ENCODE measurements at regions not wholly inside any gene's neighbourhood (a gene's known extent, or its start where the extent isn't known, plus 50 kb on each side); places are given as distances from the start of the nearest gene placed in this dataset.

- no peak for DNase-seq
Observed at GRCh38 chr3:153679714-153680113, 441.5 kb upstream of the ARHGEF26 start.

- no peak for DNase-seq
Observed at GRCh38 chr3:153680526-153680925, 440.7 kb upstream of the ARHGEF26 start.

GRCh38 chr3:153681057-153681456 lies 440.1 kb upstream of the ARHGEF26 start:
- DNase-seq = no peak

DNA sequence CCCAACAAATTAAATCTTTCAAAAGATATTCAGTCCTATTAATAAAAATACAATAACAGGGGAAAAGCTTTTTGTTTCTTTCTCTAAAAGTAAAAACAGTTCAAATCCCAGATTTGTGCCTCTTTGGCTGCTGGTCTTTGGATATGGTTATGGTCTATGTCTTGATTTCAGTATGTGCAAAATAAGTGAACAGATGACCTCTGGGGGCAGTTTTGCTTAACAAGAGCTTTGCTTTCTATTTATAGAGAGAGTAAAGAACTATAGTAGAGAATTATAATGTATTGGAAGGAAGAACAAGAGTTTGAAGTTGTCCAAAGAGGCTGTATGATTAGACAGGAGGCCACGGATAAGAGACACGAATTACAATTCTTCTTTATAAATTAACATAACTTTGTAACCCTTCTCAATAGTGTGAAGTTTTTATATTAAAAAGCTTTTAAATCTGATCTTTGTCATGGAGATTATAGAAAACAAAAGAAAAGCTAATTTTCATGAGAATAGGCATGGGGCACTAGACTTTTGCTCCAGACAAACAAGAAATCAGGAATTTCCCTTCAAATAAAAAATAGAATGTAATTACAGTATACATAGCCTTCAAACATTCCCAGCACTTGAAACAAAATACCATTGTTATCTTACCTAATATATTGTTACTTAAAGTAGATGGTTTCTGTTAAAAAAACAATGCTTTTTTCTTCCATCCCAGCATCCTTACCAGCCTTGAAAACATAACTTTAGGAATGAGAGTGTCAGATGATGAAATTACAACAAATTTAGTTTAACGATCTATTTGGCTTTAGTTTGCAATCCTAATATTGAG lies 432.7 kb upstream of the ARHGEF26 start:
- DNase-seq = no peak

GRCh38 chr3:153693207-153693606 lies 428.0 kb upstream of the ARHGEF26 start:
- no peak for DNase-seq

DNA sequence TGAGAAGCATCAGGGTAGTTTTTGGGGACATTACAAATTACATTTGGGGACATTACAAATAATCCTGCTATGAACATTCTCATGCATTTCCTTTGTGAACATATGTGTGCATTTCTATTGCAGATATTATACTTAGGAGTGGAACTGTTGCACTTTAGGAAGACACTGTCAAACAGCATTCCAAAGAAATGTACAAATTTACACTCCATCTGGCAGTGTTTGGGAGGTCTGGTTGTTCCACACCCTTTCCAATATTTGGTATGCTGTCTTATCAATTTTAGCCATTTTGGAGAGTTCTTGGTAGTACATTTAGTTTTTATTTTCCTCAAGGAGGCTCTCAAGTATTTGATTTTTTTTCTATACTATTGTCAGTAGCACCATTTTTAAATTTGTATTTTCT lies 419.1 kb upstream of the ARHGEF26 start:
- DNase-seq = no peak

DNA sequence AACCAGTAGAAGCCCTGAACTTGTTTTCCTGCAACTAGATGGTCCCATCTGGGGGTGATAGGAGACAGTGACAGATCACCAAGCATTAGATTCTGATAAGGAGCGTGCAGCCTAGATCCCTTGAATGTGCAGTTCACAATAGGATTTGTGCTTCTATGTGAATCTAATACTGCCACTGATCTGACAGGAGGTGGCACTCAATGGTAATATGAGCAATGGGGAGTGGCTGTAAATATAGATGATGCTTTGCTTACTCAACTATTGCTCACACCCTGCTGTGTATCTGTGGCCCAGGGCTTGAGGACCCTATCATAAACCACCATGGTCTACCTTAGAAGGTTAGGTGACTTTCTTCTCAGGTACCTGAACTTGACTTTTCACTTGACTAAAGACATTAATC lies 417.1 kb upstream of the ARHGEF26 start:
- DNase-seq = no peak

GRCh38 chr3:153706706-153707105 lies 414.5 kb upstream of the ARHGEF26 start:
- DNase-seq = no peak

GRCh38 chr3:153714016-153714415 lies 407.2 kb upstream of the ARHGEF26 start:
- no peak for DNase-seq

DNA sequence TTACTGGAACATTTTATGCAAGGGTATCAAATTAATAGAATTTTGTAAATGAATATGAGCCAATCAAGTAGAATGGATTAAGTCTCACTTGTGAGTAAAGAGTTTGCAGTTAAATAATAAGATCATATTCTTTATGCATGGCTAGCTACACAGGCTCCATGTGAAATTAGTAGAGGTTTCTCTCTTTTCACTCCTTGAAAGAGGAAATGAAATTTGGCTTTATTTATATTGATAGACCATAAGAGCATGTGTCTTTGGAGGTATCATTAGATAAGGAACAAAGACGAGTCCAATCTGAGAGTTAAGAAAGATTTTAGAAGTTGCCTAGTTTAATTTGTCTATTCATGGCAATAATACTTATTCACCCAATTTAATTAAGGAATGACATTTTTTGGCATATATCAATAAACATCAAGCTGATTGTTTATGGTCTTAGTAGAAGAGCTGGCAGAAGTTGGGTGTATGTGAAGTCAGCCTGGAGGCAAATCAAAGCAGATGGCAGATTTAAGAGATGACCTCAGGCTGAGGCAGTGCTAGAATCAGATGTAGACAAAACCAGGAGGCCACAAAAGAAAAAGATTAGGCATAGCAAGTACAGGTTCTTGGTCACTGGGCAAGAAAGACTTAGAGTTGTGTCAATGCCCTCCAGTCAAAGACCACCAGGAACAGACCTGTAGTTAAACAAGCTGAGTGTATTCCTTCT lies 406.5 kb upstream of the ARHGEF26 start:
- DNase-seq = no peak

GRCh38 chr3:153722157-153722556 lies 399.0 kb upstream of the ARHGEF26 start:
- DNase-seq = no peak

DNA sequence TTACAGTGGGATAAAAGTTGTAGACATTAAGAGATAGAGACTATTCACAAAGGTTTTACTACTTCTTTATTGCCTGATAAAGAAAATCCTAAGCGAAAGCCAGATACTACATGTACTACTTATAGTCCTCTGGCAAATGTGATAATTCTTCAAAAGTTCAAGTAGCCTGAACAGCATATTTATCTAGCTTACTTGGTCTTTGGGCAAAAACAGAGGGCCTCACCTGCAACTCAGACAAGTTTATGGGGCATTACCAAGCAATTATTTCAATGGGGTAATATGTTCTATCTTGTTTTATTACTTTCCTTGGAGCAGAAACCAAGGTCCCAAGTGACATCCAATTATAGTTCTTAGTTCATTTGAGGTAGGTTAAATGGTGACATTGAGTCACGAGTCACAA lies 390.1 kb upstream of the ARHGEF26 start:
- DNase-seq = no peak

DNA sequence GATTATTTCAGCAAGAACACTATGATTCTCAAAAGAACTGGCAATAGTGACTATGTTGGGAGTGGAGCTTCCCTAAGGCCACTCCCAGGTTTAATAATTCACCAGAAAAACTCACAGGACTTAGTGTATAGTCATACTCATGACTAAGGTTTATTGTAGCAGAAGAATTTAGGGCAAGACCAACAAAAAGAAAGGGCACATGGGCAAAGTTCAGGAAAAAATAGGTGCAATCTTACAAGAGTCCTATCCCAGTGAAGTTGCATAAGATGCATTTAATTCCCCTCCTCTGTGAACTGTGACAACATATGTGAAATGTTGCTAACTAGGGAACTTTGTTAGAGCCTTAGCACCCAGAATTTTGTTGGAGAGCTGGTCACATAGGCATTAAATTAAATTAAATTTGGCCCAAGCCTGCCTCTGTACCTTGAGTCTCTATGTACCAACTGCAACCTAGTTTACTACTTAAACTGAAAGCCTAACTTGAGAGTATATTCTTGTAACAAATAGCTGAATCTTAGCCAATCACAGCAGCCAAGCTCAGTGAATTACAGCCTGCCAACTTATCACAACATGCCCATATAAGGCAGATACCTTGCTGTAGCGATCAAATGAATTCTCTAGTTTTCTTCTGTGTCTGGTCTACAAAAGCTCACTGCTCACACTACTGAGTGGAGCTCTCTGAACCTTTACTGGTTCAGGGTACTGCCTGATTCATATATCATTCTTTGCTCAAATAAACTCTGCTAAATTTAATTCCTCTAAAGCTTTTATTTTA lies 386.2 kb upstream of the ARHGEF26 start:
- no peak for DNase-seq

- DNase-seq = no peak
Observed at GRCh38 chr3:153740109-153740508, 381.1 kb upstream of the ARHGEF26 start.

- DNase-seq = no peak
Observed at GRCh38 chr3:153744889-153745288, 376.3 kb upstream of the ARHGEF26 start.

DNA sequence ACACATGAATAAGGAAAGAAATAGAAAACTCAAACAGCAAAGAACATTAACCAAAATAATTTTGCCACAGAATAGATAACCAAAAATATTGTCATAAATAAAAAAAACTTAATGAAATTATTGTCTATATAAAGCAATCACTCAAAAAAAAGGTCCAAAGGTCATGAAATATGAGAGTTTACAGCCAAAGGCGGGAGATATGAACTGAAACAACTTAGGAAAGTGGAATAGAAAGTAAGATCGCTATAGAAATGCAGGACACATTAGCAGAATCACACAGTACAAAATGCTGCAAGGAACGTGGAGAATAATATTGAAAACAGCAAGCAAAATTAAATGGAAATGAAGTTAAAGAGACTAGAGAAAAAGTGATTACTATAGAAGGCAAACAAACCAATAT lies 375.0 kb upstream of the ARHGEF26 start:
- DNase-seq = no peak

DNA sequence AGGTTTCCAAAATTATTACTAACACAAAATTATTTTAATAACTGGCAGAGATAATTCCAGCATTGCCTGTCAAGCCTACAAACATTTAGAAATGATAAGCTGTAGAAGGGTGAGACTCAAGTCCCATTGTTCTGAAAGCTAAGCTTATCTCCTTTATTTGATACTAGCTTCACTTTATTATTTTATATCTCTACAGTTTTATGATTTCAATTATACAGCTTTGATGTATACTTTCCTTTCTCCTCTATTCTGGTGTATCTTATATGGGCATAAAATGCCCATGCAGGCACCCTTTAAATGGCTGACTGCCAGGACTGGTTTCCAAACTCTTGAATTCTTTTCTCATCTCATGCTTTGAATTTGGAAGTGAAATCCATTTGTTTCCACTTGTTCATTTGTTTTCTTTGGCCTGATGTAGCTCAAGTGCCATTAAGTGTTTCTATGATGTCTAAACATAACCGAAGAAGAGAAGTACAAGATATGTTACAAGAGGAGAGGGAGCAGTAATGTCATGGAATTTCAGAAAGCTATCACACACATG lies 372.1 kb upstream of the ARHGEF26 start:
- DNase-seq = no peak

- no peak for DNase-seq
Observed at GRCh38 chr3:153752405-153753027, 368.7 kb upstream of the ARHGEF26 start.

- no peak for DNase-seq
Observed at GRCh38 chr3:153753035-153753434, 368.2 kb upstream of the ARHGEF26 start.

DNA sequence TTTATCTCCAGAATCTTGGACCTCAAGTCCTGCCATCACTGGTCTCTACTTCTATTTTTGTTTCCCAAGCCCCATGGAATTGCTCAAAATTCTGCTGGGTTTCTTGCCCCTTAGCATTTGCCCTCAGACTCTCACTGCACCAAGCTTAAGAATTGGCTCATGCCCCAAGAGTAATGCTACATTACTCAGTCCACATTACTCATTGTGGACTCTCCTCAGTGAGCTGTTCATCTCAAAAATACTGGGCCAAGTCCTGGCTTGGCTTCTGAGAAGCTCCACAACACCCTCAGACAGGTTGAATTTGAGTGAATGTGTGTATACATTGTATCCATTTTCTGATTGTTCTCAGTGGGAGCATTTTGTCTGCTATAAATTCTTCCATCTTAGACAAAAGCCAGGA lies 364.4 kb upstream of the ARHGEF26 start:
- DNase-seq = no peak

GRCh38 chr3:153757839-153758238 lies 363.4 kb upstream of the ARHGEF26 start:
- no peak for DNase-seq

DNA sequence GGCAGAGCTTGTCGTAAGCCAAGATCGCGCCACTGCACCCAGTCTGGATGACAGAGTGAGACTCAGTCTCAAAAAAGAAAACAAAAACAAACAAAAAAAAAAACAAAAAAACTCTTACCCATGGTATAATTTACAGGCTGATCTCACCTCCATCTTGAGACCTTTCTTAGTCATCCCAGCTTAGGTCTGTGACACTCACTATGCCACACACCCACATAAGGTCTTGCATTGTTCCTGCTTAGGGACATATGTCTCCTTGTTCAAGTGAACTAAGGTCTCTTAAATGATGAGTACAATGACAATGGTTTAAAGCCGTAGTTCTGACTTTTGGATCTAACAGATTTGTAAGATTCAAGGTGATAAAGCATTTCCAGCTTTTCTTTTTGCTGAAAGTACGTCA lies 360.2 kb upstream of the ARHGEF26 start:
- DNase-seq = no peak

All from activated CD4-positive, alpha-beta T cell treated with anti-CD3 and anti-CD28 coated beads for 48 hours (primary cell).